H1 (cell line): ENCODE measurements at regions not wholly inside any gene's neighbourhood (a gene's known extent, or its start where the extent isn't known, plus 50 kb on each side); places are given as distances from the start of the nearest gene placed in this dataset.

Experiments
- CTCF ChIA-PET: fragments of 300-600 bp; sonication (Branson Sonifier 250); formaldehyde crosslinking; loops from one replicate; lab custom pipeline; 2021; ENCODE audit not compliant: partially characterized antibody; lab: Charles Lee
- POLR2A ChIA-PET: fragments of 300-600 bp; sonication (Branson Sonifier 250); formaldehyde crosslinking; loops from one replicate; lab custom pipeline; 2021; ENCODE audit warnings: inconsistent platforms; ENCODE audit not compliant: partially characterized antibody; lab: Charles Lee
- DNase-seq, 2 experiments: peaks; one replicate each; pipeline versions ENCODE4 v3.0.0 to v3.0.0-alpha.2; 2010 to 2022; ENCODE audit warnings: low spot score in 2 of 2, low read depth in 1 of 2, mixed read lengths in 1 of 2
- FAIRE-seq: peaks from 2 replicates; lab custom pipeline; 2011; peaks lifted over from hg19 to GRCh38; lab: Jason Lieb, UNC
- H2AFZ ChIP-seq: 2 replicates; pipeline ENCODE4 v1.8.1; 2012; ENCODE audit warnings: low read length, inconsistent platforms
- H2AK5ac ChIP-seq: 2 replicates; pipeline ENCODE4 v1.6.1; 2013; ENCODE audit warnings: low read depth, low read length
- H2BK120ac ChIP-seq: replicated peaks from 2 replicates; pipeline ENCODE3; 2013; ENCODE audit warnings: low read depth, low read length, inconsistent platforms
- H2BK12ac ChIP-seq: 2 replicates; pipeline ENCODE4 v1.6.1; 2013; ENCODE audit warnings: low read depth, low read length
- H2BK15ac ChIP-seq: 2 replicates; pipeline ENCODE4 v1.6.1; 2013; ENCODE audit warnings: low read length
- H2BK20ac ChIP-seq: 2 replicates; pipeline ENCODE4 v1.6.1; 2013; ENCODE audit warnings: low read length
- H2BK5ac ChIP-seq: 2 replicates; pipeline ENCODE4 v1.6.1; 2013; ENCODE audit warnings: low read depth, low read length
- H3K14ac ChIP-seq: 2 replicates; pipeline ENCODE4 v1.6.1; 2013; ENCODE audit warnings: inconsistent platforms; ENCODE audit not compliant: insufficient read length
- H3K18ac ChIP-seq: 2 replicates; pipeline ENCODE4 v1.6.1; 2013; ENCODE audit warnings: low read length; ENCODE audit errors: extremely low read depth
- H3K23ac ChIP-seq: 2 replicates; pipeline ENCODE4 v1.6.1; 2013; ENCODE audit warnings: inconsistent platforms; ENCODE audit not compliant: insufficient read length
- H3K23me2 ChIP-seq: 2 replicates; pipeline ENCODE4 v1.6.1; 2013; ENCODE audit warnings: low read depth, low read length
- H3K27ac ChIP-seq: 2 replicates; pipeline ENCODE4 v1.6.1; 2011; ENCODE audit warnings: low read depth, low read length, inconsistent platforms
- H3K27me3 ChIP-seq, 4 experiments: replicated peaks in 1 of 4; 1 replicate in 1 of 4; 2 replicates in 3 of 4; pipeline versions ENCODE4 v1.6.1 to v1.8.1; 2011 to 2013; ENCODE audit warnings: low read length in 3 of 4, mild to moderate bottlenecking in 3 of 4, inconsistent platforms in 2 of 4, mixed read lengths in 2 of 4, moderate library complexity in 1 of 4; ENCODE audit not compliant: control insufficient read depth in 3 of 4, insufficient read depth in 3 of 4; ENCODE audit errors: extremely low read depth in 1 of 4
- H3K36me3 ChIP-seq, 4 experiments: 2 replicates each; pipeline versions ENCODE4 v1.6.1 to v1.8.1; 2011 to 2013; ENCODE audit warnings: mild to moderate bottlenecking in 4 of 4, low read length in 3 of 4, moderate library complexity in 2 of 4, control low read depth in 1 of 4, inconsistent platforms in 1 of 4; ENCODE audit not compliant: insufficient read depth in 4 of 4, control insufficient read depth in 2 of 4
- H3K4ac ChIP-seq: replicated peaks from 2 replicates; pipeline ENCODE3; 2013; ENCODE audit warnings: low read length, low read depth, mixed read lengths, inconsistent platforms; ENCODE audit not compliant: insufficient read length
- H3K4me1 ChIP-seq, 4 experiments: replicated peaks in 1 of 4; 1 replicate in 1 of 4; 2 replicates in 3 of 4; pipeline versions ENCODE4 v1.6.1 to v1.8.1; 2011 to 2013; ENCODE audit warnings: low read length in 3 of 4, inconsistent platforms in 2 of 4, mixed read lengths in 1 of 4; ENCODE audit not compliant: insufficient read depth in 4 of 4, control insufficient read depth in 3 of 4
- H3K4me2 ChIP-seq, 2 experiments: 2 replicates each; pipeline versions ENCODE4 v1.6.1 to v1.8.1; 2011 to 2013; ENCODE audit warnings: low read depth in 2 of 2, low read length in 2 of 2, control low read depth in 1 of 2, inconsistent platforms in 1 of 2, mild to moderate bottlenecking in 1 of 2; ENCODE audit not compliant: insufficient read depth in 1 of 2
- H3K4me3 ChIP-seq, 4 experiments: fragments of 200-600, 300-600 bp in 1 of 4; sonication (generic), shearing (Covaris generic), sonication (Bioruptor Twin) in 1 of 4; 2 replicates each; pipeline versions ENCODE4 v1.5.1 to v1.8.1; 2011 to 2016; ENCODE audit warnings: low read length in 4 of 4, low read depth in 3 of 4, control low read depth in 2 of 4, inconsistent platforms in 2 of 4, mild to moderate bottlenecking in 2 of 4, mixed read lengths in 1 of 4, moderate library complexity in 1 of 4; ENCODE audit not compliant: insufficient read depth in 2 of 4; ENCODE audit errors: extremely low read depth in 1 of 4
- H3K56ac ChIP-seq: replicated peaks from 2 replicates; pipeline ENCODE3; 2013; ENCODE audit warnings: low read depth, mild to moderate bottlenecking, mixed read lengths, low read length, inconsistent platforms; ENCODE audit not compliant: insufficient read length
- H3K79me1 ChIP-seq: 2 replicates; pipeline ENCODE4 v1.6.1; 2013; ENCODE audit warnings: low read depth, low read length, control low read depth
- H3K79me2 ChIP-seq, 2 experiments: 2 replicates each; pipeline versions ENCODE4 v1.6.1 to v1.8.1; 2012 to 2013; ENCODE audit warnings: low read length in 2 of 2, mild to moderate bottlenecking in 2 of 2, inconsistent platforms in 1 of 2; ENCODE audit not compliant: insufficient read depth in 2 of 2, control insufficient read depth in 1 of 2
- H3K9ac ChIP-seq, 4 experiments: replicated peaks in 1 of 4; 1 replicate in 1 of 4; 2 replicates in 3 of 4; pipeline versions ENCODE4 v1.6.1 to v1.8.1; 2011 to 2013; ENCODE audit warnings: low read depth in 3 of 4, low read length in 3 of 4, control low read depth in 2 of 4, mild to moderate bottlenecking in 2 of 4, moderate library complexity in 2 of 4, inconsistent platforms in 1 of 4; ENCODE audit errors: extremely low read depth in 1 of 4
- H3K9me3 ChIP-seq, 2 experiments: 2 replicates each; pipeline versions ENCODE4 v1.6.1 to v1.8.1; 2012 to 2013; ENCODE audit warnings: mild to moderate bottlenecking in 2 of 2, moderate library complexity in 2 of 2, control low read depth in 1 of 2, inconsistent platforms in 1 of 2, low read depth in 1 of 2, low read length in 1 of 2, mixed read lengths in 1 of 2; ENCODE audit not compliant: insufficient read depth in 2 of 2
- H4K20me1 ChIP-seq, 2 experiments: replicated peaks in 1 of 2; 2 replicates each; pipeline versions ENCODE3 to v1.8.1; 2011 to 2013; ENCODE audit warnings: inconsistent platforms in 2 of 2, low read length in 2 of 2, mild to moderate bottlenecking in 1 of 2; ENCODE audit not compliant: insufficient read depth in 2 of 2, control insufficient read depth in 1 of 2
- H4K5ac ChIP-seq: 2 replicates; pipeline ENCODE4 v1.6.1; 2013; ENCODE audit warnings: low read length, low read depth, mixed read lengths, inconsistent platforms; ENCODE audit not compliant: insufficient read length
- H4K8ac ChIP-seq: 2 replicates; pipeline ENCODE4 v1.8.0; 2013; ENCODE audit warnings: mild to moderate bottlenecking, moderate library complexity, low read length, inconsistent platforms; ENCODE audit not compliant: insufficient read depth; ENCODE audit errors: extremely low read depth
- H4K91ac ChIP-seq: replicated peaks from 2 replicates; pipeline ENCODE3; 2013; ENCODE audit warnings: low read length, mixed read lengths, inconsistent platforms; ENCODE audit not compliant: insufficient read length
- CREB1 ChIP-seq: IDR thresholded peaks from 2 replicates; pipeline ENCODE4 v1.6.1; 2012; ENCODE audit warnings: inconsistent platforms
- KDM1A ChIP-seq: fragments of 200-600, 300-600 bp; sonication (generic); IDR thresholded peaks from 2 replicates; pipeline ENCODE4 v1.7.1; 2016; ENCODE audit warnings: mild to moderate bottlenecking, low read length, borderline replicate concordance
- KDM4A ChIP-seq: IDR thresholded peaks from one replicate; pipeline ENCODE4 v1.7.1; 2012; ENCODE audit warnings: low read depth, mild to moderate bottlenecking, moderate library complexity, low read length, inconsistent platforms; ENCODE audit not compliant: severe bottlenecking
- MAFK ChIP-seq: IDR thresholded peaks from 2 replicates; pipeline ENCODE4 v1.6.1; 2012; ENCODE audit warnings: low read depth, mild to moderate bottlenecking, improper control_type of control experiment, low read length
- NANOG ChIP-seq: IDR thresholded peaks from 2 replicates; pipeline ENCODE4 v1.6.1; 2011; ENCODE audit warnings: low read length, low read depth, mild to moderate bottlenecking, inconsistent platforms; ENCODE audit not compliant: insufficient read depth, poor library complexity, severe bottlenecking
- POLR2A ChIP-seq, 2 experiments: IDR thresholded peaks; 1 replicate in 1 of 2; 2 replicates in 1 of 2; pipeline ENCODE4 v1.6.1; 2011; ENCODE audit warnings: low read depth in 2 of 2, low read length in 2 of 2, mild to moderate bottlenecking in 2 of 2; ENCODE audit errors: control extremely low read depth in 1 of 2
- RAD21 ChIP-seq, 2 experiments: IDR thresholded peaks in 1 of 2; conservative IDR thresholded peaks in 1 of 2; 2 replicates each; pipeline ENCODE4 v1.6.1; 2011; ENCODE audit warnings: low read depth in 2 of 2, low read length in 2 of 2, improper control_type of control experiment in 1 of 2, inconsistent platforms in 1 of 2, mild to moderate bottlenecking in 1 of 2, moderate library complexity in 1 of 2
- RBBP5 ChIP-seq: IDR thresholded peaks from 2 replicates; pipeline ENCODE4 v1.7.1; 2012; ENCODE audit warnings: low read depth, mild to moderate bottlenecking, inconsistent platforms, low read length, moderate library complexity, borderline replicate concordance
- SIX5 ChIP-seq: IDR thresholded peaks from 2 replicates; pipeline ENCODE4 v1.6.1; 2011; ENCODE audit warnings: mild to moderate bottlenecking, low read depth, low read length
- SP1 ChIP-seq: IDR thresholded peaks from 2 replicates; pipeline ENCODE4 v1.6.1; 2011; ENCODE audit warnings: low read depth, low read length
- WGBS, 2 experiments: shearing (Covaris generic) in 1 of 2; methylation state at CpG; one replicate each; pipeline versions ENCODE4 v1.1.6 to v1.1.7; 2013 to 2015; ENCODE audit warnings: low lambda C conversion rate in 2 of 2, mixed read lengths in 2 of 2, inconsistent platforms in 1 of 2, low coverage in 1 of 2, missing lambda C conversion rate in 1 of 2; ENCODE audit not compliant: insufficient replicate concordance in 2 of 2, insufficient coverage in 1 of 2, insufficient read length in 1 of 2; ENCODE audit errors: extremely low coverage in 1 of 2, missing lambda C conversion rate in 1 of 2; 5-methylcytosine and 5-hydroxymethylcytosine counted together
- TF ChIP-seq, protein P1 (sequence below): IDR thresholded peaks from 2 replicates; pipeline ENCODE4 v1.6.1; 2012; ENCODE audit warnings: inconsistent platforms
- TF ChIP-seq, protein P2 (sequence below), 3 experiments: IDR thresholded peaks; 1 replicate in 2 of 3; 2 replicates in 1 of 3; pipeline versions ENCODE4 v1.5.1 to v1.6.1; 2011; ENCODE audit warnings: low read length in 3 of 3, mild to moderate bottlenecking in 3 of 3, inconsistent platforms in 2 of 3, low read depth in 1 of 3, moderate library complexity in 1 of 3; ENCODE audit not compliant: insufficient read depth in 1 of 3; ENCODE audit errors: control extremely low read depth in 1 of 3

DNA sequence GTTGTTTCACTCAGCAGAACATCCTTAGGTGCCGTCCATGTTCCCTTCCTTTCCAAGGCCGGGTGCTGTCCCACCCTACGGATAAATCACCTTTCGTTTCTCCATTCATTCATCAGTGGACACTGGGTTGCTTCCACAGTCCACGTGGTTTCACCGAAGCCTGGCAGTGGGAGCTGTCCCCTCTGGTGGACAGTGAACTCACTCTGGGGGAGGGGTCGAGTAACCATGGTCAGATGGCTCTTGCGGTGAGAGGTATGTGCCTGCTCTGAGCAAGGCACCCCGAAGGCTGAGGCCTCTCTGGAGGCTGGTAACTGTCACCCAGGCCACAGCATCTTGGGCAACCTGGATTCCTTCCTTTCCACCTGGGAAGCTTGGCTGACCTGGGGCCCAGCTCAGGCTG is 61.5 kb upstream of the TWIST2 start:
- Histone ChIP-seq H4K20me1 (no peaks in the 10 kb centered on the region), H3K18ac (no peak overlapping the region), H3K9ac (no peak overlapping the region), H4K91ac (no peak overlapping the region), H4K8ac (no peak overlapping the region), H3K23me2 (no peaks in the 10 kb centered on the region), H2BK5ac (no peak overlapping the region), H3K27ac (no peak overlapping the region), H3K4me2 (no peak overlapping the region), H3K79me2 (no peaks in the 10 kb centered on the region), H2AFZ (no peak overlapping the region), H2BK12ac (no peak overlapping the region), H3K4me3 (no peak overlapping the region), H2BK20ac (no peak overlapping the region), H4K5ac (no peak overlapping the region), H3K56ac (no peak overlapping the region), H3K79me1 (no peaks in the 10 kb centered on the region), H3K23ac (no peak overlapping the region), H3K4me1 (peaks cover 0 to 5% (median 4%) of the 10 kb centered on the region in 4 experiments; a peak in 4 of 7 replicates), H3K4ac (no peak overlapping the region), H2BK120ac (no peak overlapping the region), H3K9me3 (0 out of 4 replicates have a peak, but pooled peaks cover 0 to 2% of the 10 kb centered on the region in 2 experiments), H2AK5ac (no peak overlapping the region), H3K14ac (no peak overlapping the region), H2BK15ac (no peak overlapping the region), H3K27me3 (no peaks in the 10 kb centered on the region), H3K36me3 (no peaks in the 10 kb centered on the region)
- ChIA-PET POLR2A (no interaction called here), CTCF (interaction anchor here (1.1 kb wide), 1 partner anchor 429 kb away, joined by 4 read pairs; no protein-coding TSS in a partner anchor)
- DNase-seq (no peak), FAIRE-seq (no peak)
- WGBS, 2 experiments, result 87% methylated on average over 9 of the region's 9 CpGs; no CpG with 5 or more reads in 1 of the 2 experiments
- TF ChIP-seq, protein P1, sequence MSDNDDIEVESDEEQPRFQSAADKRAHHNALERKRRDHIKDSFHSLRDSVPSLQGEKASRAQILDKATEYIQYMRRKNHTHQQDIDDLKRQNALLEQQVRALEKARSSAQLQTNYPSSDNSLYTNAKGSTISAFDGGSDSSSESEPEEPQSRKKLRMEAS, result no peak
- TF ChIP-seq MAFK (no peak), SP1 (no peak), CREB1 (no peak), RBBP5 (no peak), NANOG (no peak), KDM4A (no peak), RAD21 (IDR thresholded peaks at IDR 0.05 in 1 of 2, conservative IDR thresholded peaks at IDR 0.05 in 1 of 2; ENCODE audit: low read depth in 2 of 2, low read length in 2 of 2) (no peak), SIX5 (no peak), POLR2A (IDR thresholded peaks at IDR 0.05; ENCODE audit: control extremely low read depth in 1 of 2, low read depth in 2 of 2, low read length in 2 of 2) (no peak), KDM1A (no peak)
- TF ChIP-seq, protein P2, sequence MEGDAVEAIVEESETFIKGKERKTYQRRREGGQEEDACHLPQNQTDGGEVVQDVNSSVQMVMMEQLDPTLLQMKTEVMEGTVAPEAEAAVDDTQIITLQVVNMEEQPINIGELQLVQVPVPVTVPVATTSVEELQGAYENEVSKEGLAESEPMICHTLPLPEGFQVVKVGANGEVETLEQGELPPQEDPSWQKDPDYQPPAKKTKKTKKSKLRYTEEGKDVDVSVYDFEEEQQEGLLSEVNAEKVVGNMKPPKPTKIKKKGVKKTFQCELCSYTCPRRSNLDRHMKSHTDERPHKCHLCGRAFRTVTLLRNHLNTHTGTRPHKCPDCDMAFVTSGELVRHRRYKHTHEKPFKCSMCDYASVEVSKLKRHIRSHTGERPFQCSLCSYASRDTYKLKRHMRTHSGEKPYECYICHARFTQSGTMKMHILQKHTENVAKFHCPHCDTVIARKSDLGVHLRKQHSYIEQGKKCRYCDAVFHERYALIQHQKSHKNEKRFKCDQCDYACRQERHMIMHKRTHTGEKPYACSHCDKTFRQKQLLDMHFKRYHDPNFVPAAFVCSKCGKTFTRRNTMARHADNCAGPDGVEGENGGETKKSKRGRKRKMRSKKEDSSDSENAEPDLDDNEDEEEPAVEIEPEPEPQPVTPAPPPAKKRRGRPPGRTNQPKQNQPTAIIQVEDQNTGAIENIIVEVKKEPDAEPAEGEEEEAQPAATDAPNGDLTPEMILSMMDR (IDR thresholded peaks at IDR 0.05; ENCODE audit: control extremely low read depth in 1 of 3, insufficient read depth in 1 of 3, low read depth in 1 of 3, low read length in 3 of 3), result no peak
